Breast epithelium (tissue), 3 donors: ENCODE measurements at regions not wholly inside any gene's neighbourhood (a gene's known extent, or its start where the extent isn't known, plus 50 kb on each side); places are given as distances from the start of the nearest gene placed in this dataset.

Source experiments
- POLR2A ChIP-seq: fragments of 450-650 bp; IDR thresholded peaks from one replicate; pipeline ENCODE4 v1.6.1; 2016; ENCODE audit warnings: antibody characterized with exemption, mild to moderate bottlenecking, moderate library complexity
- TF ChIP-seq, protein P1 (sequence below), 3 donors: fragments of 450-650 bp; IDR thresholded peaks; one replicate each; pipeline ENCODE4 v1.5.1; 2016 to 2017; ENCODE audit warnings: antibody characterized with exemption in 3 of 3, mild to moderate bottlenecking in 3 of 3, moderate library complexity in 3 of 3

DNA sequence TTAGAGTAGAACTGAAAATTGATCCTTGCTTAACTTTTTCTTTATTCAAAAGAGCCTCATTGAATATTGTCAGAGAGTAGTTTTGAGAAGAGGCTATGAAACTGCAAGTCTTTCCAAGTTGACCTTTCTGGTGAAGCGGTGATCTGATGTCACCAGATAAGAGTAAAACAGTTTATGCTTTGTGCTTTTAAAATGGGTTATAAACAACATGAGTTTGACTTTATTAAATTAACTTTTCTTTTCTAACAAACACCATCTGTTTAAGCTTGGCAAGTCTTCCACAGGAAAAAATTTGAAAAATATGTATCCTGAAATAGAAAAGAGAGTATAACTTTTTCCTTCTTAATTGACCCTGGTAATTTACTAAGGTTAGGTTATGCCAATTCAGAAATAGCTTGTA lies 408.7 kb upstream of the NOVA1 start:
- TF ChIP-seq, protein P1, sequence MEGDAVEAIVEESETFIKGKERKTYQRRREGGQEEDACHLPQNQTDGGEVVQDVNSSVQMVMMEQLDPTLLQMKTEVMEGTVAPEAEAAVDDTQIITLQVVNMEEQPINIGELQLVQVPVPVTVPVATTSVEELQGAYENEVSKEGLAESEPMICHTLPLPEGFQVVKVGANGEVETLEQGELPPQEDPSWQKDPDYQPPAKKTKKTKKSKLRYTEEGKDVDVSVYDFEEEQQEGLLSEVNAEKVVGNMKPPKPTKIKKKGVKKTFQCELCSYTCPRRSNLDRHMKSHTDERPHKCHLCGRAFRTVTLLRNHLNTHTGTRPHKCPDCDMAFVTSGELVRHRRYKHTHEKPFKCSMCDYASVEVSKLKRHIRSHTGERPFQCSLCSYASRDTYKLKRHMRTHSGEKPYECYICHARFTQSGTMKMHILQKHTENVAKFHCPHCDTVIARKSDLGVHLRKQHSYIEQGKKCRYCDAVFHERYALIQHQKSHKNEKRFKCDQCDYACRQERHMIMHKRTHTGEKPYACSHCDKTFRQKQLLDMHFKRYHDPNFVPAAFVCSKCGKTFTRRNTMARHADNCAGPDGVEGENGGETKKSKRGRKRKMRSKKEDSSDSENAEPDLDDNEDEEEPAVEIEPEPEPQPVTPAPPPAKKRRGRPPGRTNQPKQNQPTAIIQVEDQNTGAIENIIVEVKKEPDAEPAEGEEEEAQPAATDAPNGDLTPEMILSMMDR (IDR thresholded peaks at IDR 0.05) = no peak
- TF ChIP-seq POLR2A = no peak
